GM10266 (cell line): ENCODE measurements at regions not wholly inside any gene's neighbourhood (a gene's known extent, or its start where the extent isn't known, plus 50 kb on each side); places are given as distances from the start of the nearest gene placed in this dataset.
"Not testable (repeated sequence)": the region's sequence is repeated elsewhere in the genome, so short reads cannot be mapped to it uniquely, and the experiment has no call there.

Experiments
- DNase-seq: peaks from one replicate; pipeline ENCODE4 v3.0.0; 2012; ENCODE audit errors: extremely low spot score
- TF ChIP-seq, protein P1 (sequence below): IDR thresholded peaks from 2 replicates; pipeline ENCODE4 v1.5.1; 2012; ENCODE audit warnings: mild to moderate bottlenecking, low read depth; ENCODE audit not compliant: control insufficient read depth, insufficient read depth; ENCODE audit errors: missing control alignments

GRCh38 chr16:11416228-11417001 lies 71.2 kb downstream of the RMI2 start:
- TF ChIP-seq, protein P1, sequence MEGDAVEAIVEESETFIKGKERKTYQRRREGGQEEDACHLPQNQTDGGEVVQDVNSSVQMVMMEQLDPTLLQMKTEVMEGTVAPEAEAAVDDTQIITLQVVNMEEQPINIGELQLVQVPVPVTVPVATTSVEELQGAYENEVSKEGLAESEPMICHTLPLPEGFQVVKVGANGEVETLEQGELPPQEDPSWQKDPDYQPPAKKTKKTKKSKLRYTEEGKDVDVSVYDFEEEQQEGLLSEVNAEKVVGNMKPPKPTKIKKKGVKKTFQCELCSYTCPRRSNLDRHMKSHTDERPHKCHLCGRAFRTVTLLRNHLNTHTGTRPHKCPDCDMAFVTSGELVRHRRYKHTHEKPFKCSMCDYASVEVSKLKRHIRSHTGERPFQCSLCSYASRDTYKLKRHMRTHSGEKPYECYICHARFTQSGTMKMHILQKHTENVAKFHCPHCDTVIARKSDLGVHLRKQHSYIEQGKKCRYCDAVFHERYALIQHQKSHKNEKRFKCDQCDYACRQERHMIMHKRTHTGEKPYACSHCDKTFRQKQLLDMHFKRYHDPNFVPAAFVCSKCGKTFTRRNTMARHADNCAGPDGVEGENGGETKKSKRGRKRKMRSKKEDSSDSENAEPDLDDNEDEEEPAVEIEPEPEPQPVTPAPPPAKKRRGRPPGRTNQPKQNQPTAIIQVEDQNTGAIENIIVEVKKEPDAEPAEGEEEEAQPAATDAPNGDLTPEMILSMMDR: no peak
- DNase-seq: no peak

GRCh38 chr16:11417487-11417886 lies 72.2 kb downstream of the RMI2 start:
- TF ChIP-seq, protein P1: no peak
- no peak for DNase-seq

DNA sequence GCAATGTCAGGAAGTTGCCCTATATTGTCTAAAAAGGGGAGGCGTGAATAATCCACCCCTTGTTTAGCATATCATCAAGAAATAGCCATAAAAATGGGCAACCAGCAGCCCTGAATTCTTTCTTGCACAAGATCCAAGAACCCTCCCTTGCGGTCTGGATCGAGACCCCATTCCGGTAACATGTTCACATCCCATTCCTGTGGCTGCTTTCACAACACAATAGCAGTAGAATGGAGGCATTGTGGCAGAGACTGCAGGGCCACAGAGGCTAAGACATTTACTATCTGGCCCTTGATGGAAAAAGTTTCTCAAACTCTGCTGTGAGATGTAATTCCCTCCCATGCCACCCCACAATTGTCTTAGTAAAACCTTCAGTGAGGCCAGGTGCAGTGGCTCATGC lies 73.2 kb downstream of the RMI2 start:
- DNase-seq: no peak
- TF ChIP-seq, protein P1: no peak

DNA sequence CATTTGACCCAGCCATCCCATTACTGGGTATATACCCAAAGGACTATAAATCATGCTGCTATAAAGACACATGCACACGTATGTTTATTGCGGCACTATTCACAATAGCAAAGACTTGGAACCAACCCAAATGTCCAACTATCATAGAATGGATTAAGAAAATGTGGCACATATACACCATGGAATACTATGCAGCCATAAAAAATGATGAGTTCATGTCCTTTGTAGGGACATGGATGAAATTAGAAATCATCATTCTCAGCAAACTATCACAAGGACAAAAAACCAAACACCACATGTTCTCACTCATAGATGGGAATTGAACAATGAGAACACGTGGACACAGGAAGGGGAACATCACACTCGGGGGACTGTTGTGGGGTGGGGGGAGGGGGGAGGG lies 74.8 kb downstream of the RMI2 start:
- DNase-seq: not testable (repeated sequence)

DNA sequence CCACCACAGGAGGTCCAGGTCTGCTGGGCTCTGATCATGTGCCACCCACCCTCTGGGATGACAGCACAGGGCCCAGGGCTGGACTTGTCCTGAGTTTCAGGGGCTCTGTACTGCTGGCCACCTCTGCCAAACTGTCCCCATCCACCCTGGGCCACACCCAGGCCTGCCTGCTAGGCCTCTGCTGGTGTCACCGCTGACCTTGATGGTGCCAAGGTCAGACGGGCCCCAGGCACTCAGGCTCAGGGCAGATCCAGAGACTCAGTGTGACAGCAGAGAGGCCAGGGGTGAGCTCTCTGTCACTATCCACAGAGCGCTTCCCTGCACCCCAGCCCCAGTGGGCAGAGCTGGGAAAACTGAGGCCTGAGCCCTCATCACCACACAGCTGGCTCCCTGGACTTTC lies 75.6 kb downstream of the RMI2 start:
- no peak for DNase-seq
- TF ChIP-seq, protein P1: no peak

- TF ChIP-seq, protein P1: no peak
- no peak for DNase-seq
These were observed 77.4 kb downstream of the RMI2 start for GRCh38 chr16:11422381-11423314.

DNA sequence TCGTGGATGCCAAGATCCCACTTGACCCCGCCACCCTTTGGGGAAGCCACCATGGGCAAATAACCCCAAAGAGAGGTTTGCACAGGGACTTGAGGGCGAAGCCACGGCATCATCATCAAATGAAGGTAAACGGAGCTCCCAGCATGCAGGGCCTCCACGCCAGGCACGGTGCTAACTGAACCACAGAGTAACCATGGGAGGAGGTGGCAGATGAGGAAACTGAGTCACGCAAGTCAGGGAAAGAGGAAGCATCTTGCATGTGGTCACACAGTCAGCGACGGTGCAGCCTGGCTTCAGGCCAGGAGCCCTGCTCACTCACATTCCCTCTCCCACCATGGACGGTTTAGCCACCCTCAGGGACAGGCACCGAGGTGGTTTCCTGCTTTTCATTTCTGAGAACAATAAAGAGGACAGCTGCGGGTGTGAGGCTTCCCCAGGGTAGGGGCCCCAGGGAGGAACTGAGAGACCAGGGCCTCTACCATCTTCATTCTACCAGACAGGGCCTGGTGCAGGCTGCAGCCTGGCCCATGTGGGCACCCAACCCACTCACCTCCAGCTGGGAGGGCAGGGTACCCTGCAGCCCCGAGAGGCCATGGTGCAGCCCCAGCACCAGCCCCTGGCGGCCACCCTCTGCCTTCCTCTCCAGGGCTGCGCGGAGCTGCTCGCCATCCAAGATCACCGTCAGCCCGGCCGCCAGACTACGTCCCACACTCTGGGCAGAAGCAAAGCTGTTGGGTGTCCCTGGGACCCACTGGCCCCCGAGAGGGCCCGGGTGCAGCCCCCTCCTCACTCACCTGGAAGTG lies 78.3 kb downstream of the RMI2 start:
- DNase-seq: peak; percentile 61
- TF ChIP-seq, protein P1: no peak
